ENCODE measurements at regions not wholly inside any gene's neighbourhood (a gene's known extent, or its start where the extent isn't known, plus 50 kb on each side); places are given as distances from the start of the nearest gene placed in this dataset.
"Not testable (repeated sequence)": the region's sequence is repeated elsewhere in the genome, so short reads cannot be mapped to it uniquely, and the experiment has no call there.

DNA sequence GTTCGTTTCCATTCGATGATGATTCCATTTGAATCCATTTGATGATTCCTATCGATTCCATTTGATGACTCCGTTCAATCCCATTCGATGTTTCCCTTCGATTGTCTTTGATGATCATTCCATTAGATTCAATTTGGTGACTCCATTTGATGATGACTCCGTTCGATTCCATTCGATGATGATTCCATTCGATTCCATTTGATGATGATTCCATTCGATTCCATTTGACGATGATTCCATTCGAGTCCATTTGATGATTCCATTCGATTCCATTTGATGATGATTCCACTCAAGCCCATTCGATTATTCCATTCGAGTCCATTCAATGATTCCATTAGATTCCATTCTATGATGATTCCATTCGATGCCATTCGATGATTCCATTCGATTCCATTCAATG is 2730.6 kb downstream of the RPIA start:
- DNase-seq (ENCODE audit: low read depth) = not testable (repeated sequence)

DNA sequence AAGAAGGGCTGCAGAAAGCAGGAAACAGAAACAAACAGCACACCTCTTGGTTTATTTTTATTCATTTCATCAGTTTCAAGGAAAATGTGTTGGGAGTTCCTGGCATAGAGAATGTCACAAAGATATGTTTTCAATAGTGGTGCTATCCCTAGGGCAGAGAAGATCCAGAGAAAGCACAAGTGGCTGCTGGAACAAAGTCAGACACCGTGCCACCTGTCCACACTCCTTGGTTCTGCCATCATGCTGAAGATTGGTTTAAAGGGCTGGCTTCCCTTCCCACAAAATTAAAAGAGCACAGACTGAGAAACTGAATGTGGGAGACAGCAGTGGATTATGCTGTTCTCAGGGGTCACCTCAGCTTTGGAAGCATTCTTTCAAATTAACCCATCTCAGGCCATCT is 2735.7 kb downstream of the RPIA start:
- DNase-seq (ENCODE audit: low read depth) = not testable (repeated sequence)

DNA sequence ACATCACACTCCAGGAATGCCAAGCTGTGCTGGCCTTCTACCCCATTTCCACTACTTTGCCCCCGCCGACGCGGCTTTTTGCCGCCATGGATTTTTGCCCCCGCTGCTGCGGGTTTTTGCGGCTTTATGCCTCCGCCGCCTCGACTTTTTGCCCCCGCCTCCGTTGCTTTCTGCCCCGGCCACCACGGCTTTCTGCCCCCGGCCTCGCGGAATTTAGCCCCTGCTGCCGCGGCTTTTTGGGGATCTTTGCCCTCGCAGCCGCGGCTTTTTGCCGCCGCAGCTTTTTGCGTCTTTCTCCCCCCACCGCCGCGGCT is 2750.4 kb downstream of the RPIA start:
- not testable (repeated sequence) for DNase-seq (ENCODE audit: low read depth)

DNA sequence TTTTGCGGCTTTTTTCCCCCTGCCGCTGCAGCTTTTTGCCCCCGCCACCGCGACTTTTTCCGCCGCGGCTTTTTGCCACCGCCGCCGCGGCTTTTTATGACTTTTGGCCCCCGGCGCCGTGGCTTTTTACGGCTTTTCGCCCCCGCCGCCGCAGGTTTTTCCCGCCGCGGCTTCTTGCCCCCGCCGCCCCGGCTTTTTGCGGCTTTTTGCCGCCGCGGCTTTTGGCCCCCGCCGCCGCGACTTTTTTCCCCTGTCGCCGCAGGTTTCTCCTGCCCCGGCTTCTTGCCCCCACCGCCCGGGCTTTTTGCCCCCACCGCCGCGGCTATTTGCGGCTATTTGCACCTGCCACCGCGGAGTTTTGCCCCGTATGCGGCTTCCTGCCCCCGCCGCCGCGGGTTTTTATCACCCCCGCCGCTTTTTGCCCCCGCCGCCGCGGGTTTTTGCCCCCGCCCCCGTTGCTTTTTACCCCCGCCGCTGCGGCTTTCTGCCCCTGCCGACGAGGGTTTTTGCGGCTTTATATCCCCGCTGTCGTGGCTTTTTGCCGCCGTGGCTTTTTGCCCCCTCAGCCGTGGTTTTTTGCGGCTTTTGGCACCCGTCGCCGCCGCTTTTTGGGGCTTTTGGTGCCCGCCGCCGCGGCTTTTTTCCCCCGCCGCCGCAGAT is 2750.9 kb downstream of the RPIA start:
- no peak for DNase-seq (ENCODE audit: low read depth)

DNA sequence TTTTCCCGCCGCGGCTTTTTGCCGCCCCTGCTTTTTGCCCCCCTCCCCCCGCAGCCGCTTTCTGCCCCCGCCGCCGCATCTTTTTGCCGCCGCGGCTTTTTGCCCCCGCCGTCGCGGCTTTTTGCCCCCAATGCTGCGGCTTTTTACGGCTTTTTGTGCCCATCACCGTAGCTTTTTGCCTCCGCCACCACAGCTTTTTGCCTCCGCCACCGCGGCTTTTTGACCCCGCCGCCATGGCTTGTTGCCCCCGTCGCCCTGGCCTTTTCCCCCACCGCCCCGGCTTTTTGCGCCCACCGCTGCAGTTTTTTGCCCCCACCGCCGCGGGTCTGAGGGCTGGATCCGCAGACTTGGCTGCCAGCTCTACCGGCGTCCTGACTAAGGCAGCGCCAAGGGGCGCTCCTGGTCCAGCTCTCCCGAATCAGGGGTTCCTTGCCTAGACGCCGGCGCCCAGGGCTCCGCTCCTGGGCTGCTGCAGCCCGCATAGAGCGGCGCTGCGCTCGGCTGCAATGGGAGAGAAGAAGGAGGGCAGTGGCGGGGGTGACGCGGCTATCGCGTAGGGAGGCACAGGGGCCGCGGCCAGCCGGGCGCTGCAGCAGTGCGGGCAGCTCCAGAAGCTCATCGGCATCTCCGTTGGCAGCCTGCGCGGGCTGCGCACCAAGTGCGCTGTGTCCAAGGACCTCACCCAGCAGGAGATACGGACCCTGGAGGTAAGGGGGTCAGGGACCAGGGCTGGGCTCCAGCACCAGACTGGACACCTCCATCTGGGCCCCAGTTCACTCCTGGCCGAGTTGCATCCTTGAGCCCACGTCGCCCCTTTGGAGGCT is 2751.6 kb downstream of the RPIA start:
- not testable (repeated sequence) for DNase-seq (ENCODE audit: low read depth)

DNA sequence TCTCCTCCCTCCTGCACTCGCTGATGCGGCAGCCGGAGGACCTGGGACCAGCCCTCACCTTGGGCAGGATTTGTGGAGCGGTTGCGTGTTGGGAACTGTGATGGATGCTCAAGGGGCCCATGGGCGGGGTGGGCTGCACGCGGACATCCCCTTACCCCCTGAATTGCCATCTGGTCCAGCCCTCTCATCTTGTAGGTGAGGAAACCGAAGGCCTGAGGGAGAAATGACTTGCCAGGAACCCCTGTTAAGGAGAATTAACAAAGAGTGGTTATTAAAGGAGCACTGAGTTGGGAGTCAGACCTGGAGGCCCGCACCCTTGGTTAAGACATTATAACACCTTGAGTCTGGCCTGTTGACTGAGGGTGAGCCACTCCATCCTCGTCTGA is 2752.2 kb downstream of the RPIA start:
- DNase-seq (ENCODE audit: low read depth) = not testable (repeated sequence)

DNA sequence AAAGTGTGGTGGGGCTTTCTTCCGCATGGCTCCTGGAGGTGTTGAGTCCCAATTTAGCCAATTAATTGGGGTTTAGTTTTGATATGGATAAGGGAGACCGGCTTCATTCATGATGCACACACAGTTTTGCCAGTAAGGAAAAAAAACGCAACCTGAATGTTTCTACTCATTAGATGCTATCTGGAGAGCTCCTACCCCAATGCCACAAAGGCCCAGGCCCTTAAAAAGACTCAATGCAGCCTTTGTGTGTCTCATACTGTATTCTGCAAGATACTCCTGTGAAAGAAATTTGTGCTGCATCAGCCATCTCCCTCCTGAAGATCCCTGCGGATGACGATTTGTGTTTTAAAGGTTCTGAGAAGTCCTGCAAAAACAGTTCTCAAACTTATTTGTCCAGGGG is 2754.2 kb downstream of the RPIA start:
- not testable (repeated sequence) for DNase-seq (ENCODE audit: low read depth)

DNA sequence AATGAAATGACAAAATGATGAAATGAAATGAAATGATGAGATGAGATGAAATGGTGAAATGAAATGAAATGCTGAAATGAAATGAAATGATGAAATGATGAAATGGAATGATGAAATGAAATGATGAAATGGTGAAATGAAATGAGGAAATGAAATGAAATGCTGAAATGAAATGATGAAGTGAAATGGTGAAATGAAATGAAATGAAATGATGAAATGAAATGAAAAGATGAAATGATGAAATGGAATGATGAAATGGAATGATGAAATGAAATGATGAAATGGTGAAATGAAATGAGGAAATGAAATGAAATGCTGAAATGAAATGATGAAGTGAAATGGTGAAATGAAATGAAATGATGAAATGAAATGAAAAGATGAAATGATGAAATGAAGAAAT is 2755.0 kb downstream of the RPIA start:
- DNase-seq (ENCODE audit: low read depth) = not testable (repeated sequence)

DNA sequence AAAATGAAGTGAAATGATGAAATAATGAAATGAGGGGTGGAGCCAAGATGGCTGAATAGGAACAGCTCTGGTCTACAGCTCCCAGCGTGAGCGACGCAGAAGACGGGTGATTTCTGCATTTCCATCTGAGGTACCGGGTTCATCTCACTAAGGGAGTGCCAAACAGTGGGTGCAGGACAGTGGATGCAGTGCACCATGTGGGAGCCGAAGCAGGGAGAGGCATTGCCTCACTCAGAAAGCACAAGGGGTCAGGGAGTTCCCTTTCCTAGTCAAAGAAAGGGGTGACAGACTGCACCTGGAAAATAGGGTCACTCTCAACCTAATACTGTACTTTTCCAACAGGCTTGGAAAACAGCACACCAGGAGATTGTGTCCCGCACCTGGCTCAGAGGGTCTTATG is 2755.4 kb downstream of the RPIA start:
- not testable (repeated sequence) for DNase-seq (ENCODE audit: low read depth)

DNA sequence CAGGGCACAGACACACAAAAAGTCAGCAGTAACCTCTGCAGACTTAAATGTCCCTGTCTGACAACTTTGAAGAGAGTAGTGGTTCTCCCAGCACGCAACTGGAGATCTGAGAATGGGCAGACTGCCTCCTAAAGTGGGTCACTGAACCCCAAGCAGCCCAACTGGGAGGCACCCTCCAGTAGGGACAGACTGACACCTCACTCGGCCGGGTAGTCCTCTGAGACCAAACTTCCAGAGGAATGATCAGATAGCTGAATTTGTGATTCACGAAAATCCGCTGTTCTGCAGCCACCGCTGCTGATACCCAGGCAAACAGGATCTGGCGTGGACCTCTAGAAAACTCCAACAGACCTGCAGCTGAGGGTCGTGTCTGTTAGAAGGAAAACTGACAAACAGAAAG is 2756.0 kb downstream of the RPIA start:
- DNase-seq (ENCODE audit: low read depth) = not testable (repeated sequence)

DNA sequence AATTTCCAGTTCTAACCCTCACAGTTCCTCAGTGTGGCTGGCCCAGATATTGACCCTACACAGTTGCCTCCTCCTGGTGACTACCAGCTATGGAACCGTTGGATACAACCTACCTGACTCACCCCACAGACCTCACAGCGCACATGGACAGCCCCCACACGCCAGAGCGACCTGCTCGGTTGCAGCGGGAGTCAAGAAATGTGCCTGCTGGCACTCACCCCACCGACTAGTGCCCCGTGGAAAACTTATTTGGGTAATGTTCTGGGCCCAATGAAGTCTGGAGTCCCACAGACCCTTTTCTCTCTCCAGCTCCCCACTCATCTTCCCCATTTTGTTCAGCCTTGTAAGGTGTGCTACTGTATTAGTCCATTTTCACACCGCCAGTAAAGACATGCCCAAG is 2770.8 kb downstream of the RPIA start:
- not testable (repeated sequence) for DNase-seq (ENCODE audit: low read depth)

DNA sequence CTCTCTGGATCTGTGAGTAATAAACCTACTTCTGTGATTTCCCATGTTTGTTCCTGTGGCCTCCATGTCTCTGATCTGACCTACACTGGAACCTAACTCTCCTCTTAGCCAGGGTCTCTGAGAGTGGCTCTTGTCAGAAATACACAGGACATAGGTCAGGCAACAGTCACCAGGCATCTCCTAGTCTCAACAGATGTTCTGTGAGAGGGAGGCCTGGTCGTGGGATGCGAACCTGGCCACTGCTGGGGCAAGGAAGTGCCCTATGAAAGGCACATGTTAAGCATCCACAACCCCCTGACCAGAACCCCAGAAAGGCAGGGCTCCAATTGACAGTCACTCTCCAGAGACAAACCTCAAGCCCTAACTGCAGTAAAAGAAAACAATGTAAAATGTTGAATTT is 2771.5 kb downstream of the RPIA start:
- DNase-seq (ENCODE audit: low read depth) = not testable (repeated sequence)

DNA sequence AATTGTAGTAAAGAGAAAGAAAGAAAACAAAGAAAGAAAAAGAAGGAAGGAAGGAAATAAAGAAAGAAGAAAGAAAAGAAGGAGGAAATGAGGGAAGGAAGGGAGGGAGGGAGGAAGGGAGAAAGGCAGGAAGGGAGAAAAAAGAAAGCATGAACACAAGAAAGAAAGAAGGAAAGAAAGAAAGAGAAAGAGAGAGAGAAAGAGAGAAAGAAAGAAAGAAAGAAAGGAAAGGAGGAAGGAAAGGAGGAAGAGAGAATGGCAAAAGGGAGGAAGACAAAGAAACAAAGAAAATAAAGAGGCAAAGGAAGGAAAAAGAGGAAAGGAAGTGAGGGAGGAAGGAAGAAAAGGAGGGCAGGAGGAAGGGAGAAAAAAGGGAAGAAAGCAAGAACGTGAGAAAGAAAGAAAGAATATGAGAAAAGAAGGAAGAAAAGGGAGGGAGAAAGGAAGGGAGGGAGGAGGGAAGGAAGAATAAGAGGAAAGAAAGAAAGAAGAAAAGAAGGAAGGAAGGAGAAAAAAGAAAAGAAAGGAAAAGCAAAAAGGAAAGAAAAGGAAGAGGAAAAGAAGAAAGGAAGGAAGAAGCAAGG is 2775.4 kb downstream of the RPIA start:
- DNase-seq (ENCODE audit: low read depth) = not testable (repeated sequence)

DNA sequence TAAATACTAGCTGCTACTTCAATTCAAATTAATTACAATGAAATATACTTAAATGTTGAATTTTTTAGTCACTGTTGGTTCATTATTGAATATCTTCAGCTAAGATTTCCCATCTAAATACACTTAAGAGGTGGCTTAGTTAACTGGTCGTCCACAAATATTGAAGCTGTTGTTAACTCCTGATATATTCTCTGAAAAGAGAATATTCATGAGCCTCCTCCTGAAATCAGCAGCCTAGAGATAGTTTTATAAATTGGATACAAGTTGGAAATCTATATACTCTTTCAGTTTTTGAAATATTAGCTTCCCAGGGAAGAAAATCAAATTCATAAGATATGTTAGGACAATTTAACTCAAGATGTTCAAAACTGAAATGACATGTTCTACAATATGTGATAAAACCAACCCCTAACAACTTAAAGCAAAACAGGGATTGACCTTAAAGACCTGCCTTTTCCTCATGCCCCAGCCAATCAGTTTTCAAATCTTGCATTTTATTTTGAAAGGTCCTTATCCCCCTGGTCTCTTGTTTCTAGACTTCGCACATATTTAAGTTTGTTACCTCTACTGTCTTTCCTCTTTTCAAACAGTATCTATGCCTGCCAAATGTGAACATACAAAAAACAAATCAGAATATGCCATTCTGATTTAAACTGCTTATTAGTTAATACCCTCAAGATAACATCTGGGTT is 2784.9 kb downstream of the RPIA start:
- not testable (repeated sequence) for DNase-seq (ENCODE audit: low read depth)

DNA sequence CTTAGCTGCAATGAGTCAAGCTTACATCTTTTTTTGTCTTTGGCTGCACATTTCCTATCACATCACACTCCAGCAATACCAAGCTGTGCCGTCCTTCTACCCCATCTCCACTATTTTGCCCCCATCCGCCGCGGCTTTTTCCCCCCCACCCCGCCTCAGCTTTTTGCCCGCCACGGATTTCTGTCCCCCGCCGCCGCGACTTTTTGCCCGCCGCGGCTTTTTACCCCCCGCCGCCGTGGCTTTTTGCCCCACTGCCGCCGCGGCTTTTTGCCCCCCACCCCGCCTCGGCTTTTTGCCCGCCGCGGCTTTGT is 2785.4 kb downstream of the RPIA start:
- not testable (repeated sequence) for DNase-seq (ENCODE audit: low read depth)

DNA sequence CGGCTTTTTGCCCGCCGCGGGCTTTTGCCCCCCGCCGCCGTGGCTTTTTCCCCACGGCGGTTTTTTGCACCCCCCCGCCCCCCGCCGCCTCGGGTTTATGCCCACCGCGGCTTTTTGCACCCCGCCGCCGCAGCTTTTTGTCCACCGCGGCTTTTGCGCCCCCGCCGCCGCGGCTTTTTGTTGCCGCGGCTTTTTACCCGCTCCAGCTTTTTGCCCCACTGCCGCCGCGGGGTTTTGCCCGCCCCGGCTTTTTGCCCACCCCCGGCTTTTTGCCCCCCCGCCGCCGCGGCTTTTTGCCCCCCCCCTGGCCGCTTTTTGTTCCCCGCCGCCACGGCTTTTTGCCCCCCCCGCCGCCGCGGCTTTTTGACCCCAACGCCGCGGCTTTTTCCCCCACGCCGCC is 2785.8 kb downstream of the RPIA start:
- not testable (repeated sequence) for DNase-seq (ENCODE audit: low read depth)

DNA sequence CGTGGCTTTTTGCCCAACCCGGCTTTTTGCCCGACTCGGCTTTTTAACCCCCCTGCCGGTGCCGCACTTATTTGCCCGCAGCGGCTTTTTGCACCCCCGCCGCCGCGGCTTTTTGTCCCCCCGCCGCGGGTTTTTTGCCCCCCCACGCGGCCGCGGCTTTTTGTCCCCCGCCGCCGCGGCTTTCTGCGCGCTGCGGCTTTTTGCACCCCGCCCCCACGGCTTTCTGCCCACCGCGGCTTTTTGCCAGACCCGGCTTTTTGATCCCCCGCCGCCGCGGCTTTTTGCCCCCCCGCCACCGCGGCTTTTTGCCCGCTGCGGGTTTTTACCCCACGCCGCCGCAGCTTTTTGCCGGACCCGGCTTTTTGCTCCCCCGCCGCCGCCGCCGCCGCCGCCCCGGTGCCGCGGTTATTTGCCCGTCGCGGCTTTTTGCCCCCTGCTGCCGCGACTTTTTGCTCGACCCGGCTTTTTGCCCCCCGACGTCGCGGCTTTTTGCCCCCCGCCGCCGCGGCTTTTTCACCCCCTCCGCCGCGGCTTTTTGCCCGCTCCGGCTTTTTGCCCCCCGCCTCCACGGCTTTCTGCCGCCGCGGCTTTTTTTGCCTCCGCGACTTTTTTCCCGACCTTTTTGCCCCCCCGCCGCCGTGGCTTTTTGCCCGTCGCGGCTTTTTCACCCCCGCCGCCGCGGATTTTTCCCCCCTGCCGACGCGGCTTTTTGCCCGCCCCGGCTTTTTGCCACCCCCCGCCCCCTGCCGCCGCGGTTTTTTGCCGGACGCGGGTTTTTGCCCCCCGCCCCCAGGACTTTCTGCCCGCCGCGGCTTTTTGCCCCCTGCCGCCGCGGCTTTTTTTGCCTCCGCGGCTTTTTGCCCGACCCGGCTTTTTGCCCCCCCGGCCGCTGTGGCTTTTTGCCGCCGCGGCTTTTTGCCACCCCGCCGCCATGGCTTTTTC is 2786.5 kb downstream of the RPIA start:
- DNase-seq (ENCODE audit: low read depth) = no peak

DNA sequence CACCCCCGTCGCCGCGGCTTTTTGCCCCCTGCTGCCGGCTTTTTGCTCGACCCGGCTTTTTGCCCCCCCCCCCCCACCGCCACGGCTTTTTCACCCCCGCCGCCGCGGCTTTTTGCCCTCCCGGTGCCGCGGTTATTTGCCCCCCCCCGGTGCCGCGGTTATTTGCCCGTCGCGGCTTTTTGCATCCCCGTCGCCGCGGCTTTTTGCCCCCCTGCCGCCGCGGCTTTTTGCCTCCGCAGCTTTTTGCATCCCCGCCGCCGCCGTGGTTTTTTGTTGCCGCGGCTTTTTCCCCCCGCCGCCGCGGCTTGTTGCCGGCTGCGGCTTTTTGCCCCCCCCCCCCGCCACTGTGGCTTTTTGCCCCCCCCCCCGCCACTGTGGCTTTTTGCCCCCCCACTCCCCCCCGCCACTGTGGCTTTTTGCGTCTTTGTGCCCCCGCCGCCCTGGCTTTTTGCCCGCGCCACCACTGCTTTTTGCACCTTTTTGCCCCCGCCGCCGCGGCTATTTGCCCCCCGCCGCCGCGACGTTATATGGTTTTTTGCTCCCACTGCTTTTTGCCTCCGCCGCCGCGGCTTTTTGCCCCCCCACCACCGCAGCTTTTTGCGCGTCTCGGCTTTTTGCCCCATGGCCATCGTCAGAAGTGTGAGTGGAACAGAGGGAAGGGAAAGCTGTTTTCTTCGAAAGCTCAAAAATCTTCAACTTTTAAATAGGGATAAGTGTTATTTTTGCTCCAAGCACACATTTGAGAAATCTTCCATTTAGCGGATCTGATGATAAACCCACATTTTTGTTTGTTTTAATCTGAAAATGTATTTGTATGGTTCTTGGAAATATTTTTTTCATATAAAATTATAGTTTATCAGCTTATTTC is 2787.6 kb downstream of the RPIA start:
- DNase-seq (ENCODE audit: low read depth) = not testable (repeated sequence)

DNA sequence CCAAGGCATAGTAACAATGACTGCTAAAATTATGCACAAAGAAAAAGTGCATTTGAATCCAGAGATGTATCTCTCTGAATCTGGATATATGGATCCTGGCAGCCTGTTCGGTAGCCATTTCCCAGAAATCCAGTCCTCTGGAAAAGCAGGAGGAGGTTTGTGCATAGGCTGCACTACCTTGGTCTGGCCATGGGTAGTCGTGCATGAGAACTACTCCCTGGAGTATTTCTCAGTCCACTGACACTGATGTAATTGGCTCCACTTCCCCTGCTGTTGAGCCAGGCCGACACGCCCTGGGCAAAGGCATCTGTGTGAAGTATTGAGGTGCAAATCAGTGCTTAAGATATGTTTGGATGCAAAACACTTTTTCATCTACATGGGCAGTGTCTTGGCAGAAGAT is 2793.8 kb downstream of the RPIA start:
- not testable (repeated sequence) for DNase-seq (ENCODE audit: low read depth)
